HG02588 (cell line): ENCODE measurements at regions not wholly inside any gene's neighbourhood (a gene's known extent, or its start where the extent isn't known, plus 50 kb on each side); places are given as distances from the start of the nearest gene placed in this dataset.
"Not testable (repeated sequence)": the region's sequence is repeated elsewhere in the genome, so short reads cannot be mapped to it uniquely, and the experiment has no call there.

ENCODE experiments used
- ATAC-seq: cut with Tn5 transposase; IDR thresholded peaks from one replicate; pipeline ENCODE4 v1.9.1; 2021; ENCODE audit warnings: mild to moderate bottlenecking, moderate library complexity; ENCODE audit not compliant: unreplicated experiment

GRCh38 chr2:175372704-175373701 is 191.5 kb upstream of the ATP5MC3 start:
- no peak for ATAC-seq

DNA sequence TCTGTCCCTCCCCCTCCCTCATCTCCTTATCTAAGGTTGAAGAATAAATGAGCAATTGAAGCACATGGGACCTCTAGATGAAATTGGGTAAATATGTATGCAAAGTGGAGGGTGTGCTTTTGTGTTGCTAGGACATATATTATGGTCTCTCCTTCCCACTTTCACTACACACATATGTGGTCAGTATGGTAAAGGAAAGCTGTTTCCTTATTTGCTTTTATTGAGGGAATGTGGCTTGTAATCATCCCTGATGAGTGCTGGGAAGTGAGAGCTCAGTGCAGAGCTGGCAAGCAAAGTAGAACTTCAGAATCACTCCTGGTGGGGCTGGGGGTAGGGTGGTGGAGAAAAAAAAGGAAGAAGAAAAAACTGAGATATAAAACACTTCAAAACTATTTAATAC is 189.9 kb upstream of the ATP5MC3 start:
- ATAC-seq: no peak

GRCh38 chr2:175366815-175367214 is 185.3 kb upstream of the ATP5MC3 start:
- ATAC-seq: peak; percentile 78

DNA sequence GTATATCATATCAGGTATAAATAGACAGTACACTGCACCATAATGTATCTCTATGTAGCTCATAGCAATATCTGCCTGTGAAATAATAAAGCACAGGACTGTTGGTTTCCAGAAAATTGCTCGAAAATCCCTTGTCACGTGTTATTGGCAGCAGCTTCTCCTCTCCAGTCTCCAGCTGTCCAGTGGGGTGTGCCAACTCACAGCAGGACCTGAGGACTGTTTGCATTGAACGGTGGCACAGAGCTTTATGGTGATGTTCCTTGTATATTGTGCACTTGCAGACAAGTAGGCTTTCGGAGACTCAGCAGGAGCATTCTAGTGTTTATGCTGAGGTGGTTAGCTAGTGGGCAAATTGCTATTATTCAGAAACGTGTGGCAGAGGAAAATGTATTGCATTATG is 182.2 kb upstream of the ATP5MC3 start:
- no peak for ATAC-seq

DNA sequence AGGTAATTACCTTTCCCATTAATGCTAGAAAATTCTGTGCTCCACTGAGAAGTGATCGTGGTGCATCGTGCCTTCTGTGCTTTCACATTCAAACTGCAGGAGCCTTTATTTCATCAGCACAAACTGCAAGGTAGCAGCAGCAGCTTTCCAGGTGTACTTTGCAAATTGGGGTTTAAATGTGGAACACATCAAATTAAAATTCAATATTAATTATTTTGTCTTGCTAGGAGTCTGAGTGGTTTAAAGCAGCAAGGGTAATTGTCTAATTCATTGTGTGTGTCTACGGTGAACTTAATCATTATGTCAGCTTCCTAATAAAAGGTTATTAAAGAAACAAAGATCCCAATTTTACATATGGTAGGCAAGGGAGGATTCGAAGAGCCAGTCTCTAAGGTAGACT is 180.8 kb upstream of the ATP5MC3 start:
- ATAC-seq: no peak

GRCh38 chr2:175359710-175360109 is 178.2 kb upstream of the ATP5MC3 start:
- no peak for ATAC-seq

DNA sequence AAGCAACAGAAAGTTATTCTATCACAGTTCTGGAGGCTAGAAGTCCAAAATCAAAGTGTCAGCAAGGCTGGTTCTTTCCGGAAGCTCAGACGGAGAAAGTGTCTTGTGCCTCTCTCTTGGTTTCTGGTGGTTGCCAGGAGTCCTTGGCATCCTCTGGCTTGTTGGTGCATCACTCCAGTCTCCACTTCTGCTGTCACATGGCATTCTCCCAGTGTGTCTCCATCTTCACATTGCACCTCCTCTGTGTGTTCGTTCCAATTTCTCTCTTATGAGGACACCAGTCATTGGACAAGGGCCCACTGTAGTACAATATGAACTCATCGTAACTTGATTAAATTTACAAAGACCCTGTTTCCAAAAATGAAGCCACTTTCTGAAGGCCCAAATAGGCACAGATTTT is 175.4 kb upstream of the ATP5MC3 start:
- ATAC-seq: no peak

DNA sequence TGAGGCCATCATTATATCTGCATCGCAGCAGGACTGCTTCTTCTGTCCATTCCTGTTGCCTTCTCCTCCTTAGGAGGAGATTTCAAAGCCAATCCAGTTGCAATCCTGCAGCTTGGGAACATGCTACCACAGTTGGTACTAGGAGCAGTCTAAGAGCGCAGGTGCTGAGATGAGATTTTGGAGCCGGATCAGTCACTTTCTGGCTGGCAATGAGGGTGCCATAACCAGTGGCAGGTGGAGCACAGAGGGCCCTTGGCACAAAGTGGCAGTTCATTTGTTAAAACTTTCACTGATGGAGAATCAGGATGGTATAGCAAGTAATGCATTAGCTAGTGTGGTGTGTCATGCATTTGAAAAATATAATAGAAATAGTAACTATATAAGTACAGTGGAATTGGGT is 173.7 kb upstream of the ATP5MC3 start:
- ATAC-seq: no peak

DNA sequence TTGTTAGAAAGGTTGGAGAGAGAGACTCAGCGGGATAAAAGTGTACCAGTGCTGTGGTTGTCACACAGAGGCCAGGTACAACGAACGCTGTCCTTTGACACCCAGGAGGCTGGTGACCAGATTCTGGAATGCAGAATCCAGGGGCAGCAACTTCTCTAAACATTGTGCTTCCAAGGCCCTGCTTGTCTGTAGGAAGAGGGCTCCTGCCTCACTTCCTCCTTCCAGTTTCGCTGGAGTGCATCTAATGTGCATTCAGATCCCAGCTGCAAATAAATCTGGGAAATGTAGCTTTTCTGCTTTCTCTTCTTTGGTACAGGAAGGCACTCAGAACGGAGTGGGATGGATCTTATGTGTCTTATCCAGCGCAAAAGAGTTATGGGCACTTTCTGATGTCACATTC is 171.8 kb upstream of the ATP5MC3 start:
- ATAC-seq: no peak

- ATAC-seq: no peak
Measured at GRCh38 chr2:175351512-175351911, 170.0 kb upstream of the ATP5MC3 start.

- ATAC-seq: no peak
Measured at GRCh38 chr2:175350105-175350504, 168.6 kb upstream of the ATP5MC3 start.

DNA sequence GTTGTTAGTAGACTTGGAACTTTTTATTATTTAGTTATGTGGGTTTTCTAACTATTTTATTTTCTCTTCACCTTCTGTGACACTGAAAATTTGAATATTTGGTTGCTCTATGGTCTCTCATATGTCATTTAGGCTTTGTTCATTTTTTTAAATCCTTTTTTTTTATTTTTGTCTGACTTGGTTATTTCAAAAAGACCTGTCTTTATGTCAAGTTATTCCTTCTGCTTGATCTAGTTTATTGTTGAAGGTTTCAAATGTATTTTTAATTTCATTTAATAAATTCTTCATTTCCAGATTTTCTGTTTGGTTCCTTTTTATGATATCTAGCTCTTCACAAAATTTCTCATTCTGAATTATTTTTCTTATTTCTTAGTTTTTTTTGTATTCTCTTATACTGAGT is 160.6 kb upstream of the ATP5MC3 start:
- no peak for ATAC-seq

DNA sequence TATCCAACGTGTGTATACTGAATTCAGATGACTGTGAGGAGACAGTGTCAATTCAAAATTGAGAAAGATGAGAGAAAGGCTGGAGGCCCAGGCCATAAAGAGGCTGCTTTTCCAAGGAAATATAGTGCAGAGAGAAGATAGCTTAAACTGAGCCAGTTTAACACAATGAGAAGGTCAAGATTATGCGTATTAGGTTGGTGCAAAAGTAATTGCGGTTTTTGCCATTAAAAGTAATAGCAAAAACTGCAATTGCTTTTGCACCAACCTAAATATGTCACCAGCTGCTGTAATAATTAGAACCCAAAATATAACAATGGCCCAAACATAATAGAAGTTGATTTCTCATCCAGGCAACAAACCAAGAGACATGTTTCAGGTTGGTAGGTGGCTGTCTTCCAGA is 148.7 kb upstream of the ATP5MC3 start:
- no peak for ATAC-seq

- ATAC-seq: no peak
Measured at GRCh38 chr2:175326801-175327200, 145.3 kb upstream of the ATP5MC3 start.

- ATAC-seq: not testable (repeated sequence)
Measured at GRCh38 chr2:175326164-175326563, 144.7 kb upstream of the ATP5MC3 start.

DNA sequence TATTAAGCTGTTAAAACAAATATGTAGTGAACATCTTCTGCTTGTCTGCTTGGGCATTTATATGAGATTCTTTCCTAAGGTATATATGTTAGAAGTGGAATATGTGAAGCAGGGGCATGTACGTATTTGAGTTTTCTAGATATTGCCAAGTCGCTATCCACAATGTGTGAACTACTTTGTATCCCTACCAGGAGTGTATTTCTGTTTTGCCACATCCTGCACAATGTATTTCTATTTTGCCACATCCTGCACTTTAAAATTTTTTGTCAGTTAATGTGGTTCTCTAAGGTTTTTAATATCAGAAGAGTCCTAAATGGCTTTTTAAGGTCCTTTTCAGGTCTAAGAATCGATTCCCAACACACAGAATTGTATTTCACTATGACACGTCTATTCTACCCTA is 141.7 kb upstream of the ATP5MC3 start:
- ATAC-seq: no peak

DNA sequence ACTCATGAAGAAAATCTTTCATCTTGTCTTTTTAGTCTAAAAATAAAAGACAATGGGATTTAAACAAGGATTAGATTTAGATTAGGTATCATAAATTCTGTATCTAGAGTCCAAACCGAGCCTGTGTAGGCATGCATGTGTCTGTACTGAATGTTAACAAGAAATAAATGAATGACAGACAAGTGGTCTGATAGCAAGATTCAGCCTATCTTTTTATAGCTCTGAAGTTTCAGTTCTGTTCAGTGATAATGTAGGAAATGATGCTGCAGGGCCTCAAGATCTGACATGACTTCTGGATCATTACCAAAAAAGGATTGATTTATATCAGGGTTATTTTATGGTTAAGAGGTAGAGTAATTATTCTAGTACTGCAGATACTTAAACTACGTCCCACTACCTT is 137.0 kb upstream of the ATP5MC3 start:
- ATAC-seq: no peak

DNA sequence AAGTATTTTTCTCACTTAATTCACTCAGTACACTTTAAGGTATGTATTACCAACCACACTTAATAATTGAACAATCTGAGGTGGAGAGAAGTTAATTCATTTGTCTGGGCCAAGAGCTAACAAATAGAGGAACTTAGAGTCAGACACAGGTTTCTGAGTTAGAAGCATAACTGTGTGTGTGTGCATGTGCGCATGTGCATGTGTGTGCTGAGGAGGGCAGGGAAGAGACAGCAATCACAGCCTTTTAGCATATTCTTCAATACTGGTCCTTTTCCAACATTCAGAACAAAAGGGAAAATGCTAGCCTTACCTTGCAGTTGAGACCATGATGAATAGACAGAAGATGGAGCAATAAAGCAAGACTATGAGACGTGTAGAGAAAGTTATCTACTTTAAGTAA is 136.2 kb upstream of the ATP5MC3 start:
- ATAC-seq: no peak

DNA sequence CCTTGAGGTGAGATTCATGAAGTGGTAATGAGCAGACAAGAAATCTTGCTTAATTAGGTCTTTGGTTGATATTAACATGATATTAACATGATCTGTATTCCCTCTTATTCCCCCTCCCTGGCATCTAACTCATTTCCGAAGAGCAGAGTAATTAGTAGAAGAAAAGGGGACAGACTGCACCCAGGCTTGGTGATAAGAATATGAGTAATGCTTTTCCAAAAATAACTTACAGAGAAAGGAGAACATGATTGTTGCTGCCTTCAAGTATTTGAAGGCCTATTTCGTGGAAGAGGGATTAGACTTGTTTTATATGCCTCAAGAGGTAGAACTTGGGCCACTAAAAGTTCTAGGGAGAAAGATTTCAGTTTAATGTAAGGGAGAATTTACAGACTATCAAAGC is 130.6 kb upstream of the ATP5MC3 start:
- ATAC-seq: no peak

DNA sequence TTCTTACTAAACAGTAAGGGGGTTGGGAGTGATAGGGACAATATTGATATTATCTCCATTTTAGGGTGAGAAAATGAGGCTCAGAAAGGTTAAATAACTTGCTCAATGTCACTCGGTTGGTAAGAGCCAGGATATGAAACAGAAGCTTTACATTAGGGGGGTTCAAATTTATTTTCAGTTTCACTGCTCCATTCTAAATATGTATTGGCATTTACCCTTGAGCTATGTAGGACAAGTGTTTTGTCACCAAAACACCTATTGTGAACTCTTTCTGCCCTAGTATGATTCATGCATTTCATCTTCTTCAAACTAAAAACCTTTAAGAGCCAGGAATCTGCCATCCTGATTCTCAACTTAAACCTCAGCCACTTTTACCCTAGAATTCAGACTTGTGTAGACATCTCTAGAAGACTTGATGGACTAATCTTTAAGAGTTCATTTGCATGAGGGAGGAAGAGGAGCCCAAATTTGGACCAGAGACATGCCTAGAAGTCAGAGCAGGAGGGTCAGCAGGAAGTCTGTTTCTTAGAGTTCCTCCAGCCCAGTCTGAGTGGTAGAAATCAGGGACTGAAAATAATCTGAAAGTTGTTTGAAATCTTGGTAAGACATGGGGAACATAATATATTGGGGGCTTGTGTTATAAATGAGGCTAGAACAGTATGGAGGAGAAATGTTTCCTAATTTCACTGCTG is 129.4 kb upstream of the ATP5MC3 start:
- ATAC-seq: no peak

DNA sequence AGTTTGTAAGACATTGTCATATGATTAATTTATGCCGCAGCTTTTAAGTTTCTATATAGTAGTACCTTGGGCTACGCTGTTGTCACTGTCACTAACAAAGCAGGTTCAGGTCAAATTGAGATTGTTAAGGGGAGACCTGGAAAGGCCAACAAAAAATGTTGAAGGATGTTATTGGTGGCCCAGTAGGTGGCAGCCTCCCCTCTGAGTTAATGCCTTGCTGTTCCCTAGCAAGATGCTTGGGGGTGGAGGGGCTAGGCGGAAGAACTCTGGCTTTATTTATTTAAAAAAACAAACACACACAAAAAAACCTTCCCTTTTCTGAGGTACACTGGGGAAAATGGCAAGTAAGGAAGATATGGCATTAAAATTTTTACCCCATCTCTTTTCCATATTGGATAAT is 128.3 kb upstream of the ATP5MC3 start:
- no peak for ATAC-seq

DNA sequence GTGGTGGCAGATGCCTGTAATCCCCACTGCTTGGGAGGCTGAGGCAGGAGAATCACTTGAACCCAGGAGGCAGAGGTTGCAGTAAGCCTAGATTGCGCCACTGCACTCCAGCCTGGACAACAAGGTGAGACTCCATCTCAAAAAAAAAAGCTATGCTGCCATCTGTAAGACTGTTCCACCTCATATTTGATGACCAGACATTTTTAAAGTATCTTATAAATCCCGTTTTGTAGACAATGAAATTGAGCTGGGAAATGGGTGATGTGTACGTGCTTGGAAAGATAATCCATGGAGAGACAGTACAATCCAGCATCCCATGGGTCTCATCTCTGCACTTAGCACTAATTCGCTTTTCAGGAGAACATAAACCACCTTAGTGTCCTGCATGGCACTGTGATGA is 126.5 kb upstream of the ATP5MC3 start:
- ATAC-seq: no peak
